NCI-H187 treated with DMSO at 0.1 percent for 48 hours (cell line): ENCODE measurements at regions not wholly inside any gene's neighbourhood (a gene's known extent, or its start where the extent isn't known, plus 50 kb on each side); places are given as distances from the start of the nearest gene placed in this dataset.
"Not testable (repeated sequence)": the region's sequence is repeated elsewhere in the genome, so short reads cannot be mapped to it uniquely, and the experiment has no call there.

Experiments used
- DNase-seq: peaks from one replicate; lab custom pipeline; 2025; lab: John Stamatoyannopoulos, UW

GRCh38 chr2:239654266-239654665 lies 253.4 kb upstream of the HDAC4 start:
- DNase-seq, result no peak

GRCh38 chr2:239651859-239652258 lies 251.0 kb upstream of the HDAC4 start:
- no peak for DNase-seq

- DNase-seq, result no peak
Observed at GRCh38 chr2:239650674-239651073, 249.9 kb upstream of the HDAC4 start.

- no peak for DNase-seq
Observed at GRCh38 chr2:239649309-239649708, 248.5 kb upstream of the HDAC4 start.

GRCh38 chr2:239648607-239649006 lies 247.8 kb upstream of the HDAC4 start:
- no peak for DNase-seq

- DNase-seq, result no peak
Observed at GRCh38 chr2:239647052-239647819, 246.4 kb upstream of the HDAC4 start.

- DNase-seq, result no peak
Observed at GRCh38 chr2:239646184-239646583, 245.4 kb upstream of the HDAC4 start.

- DNase-seq, result not testable (repeated sequence)
Observed at GRCh38 chr2:239644594-239644993, 243.8 kb upstream of the HDAC4 start.

GRCh38 chr2:239644011-239644410 lies 243.2 kb upstream of the HDAC4 start:
- DNase-seq, result no peak

- DNase-seq, result no peak
Observed at GRCh38 chr2:239642406-239643004, 241.7 kb upstream of the HDAC4 start.

GRCh38 chr2:239641904-239642303 lies 241.1 kb upstream of the HDAC4 start:
- DNase-seq, result not testable (repeated sequence)

- DNase-seq, result no peak
Observed at GRCh38 chr2:239640676-239641578, 240.1 kb upstream of the HDAC4 start.

GRCh38 chr2:239640210-239640609 lies 239.4 kb upstream of the HDAC4 start:
- no peak for DNase-seq

GRCh38 chr2:239639421-239640185 lies 238.8 kb upstream of the HDAC4 start:
- no peak for DNase-seq

- DNase-seq, result no peak
Observed at GRCh38 chr2:239638376-239638775, 237.6 kb upstream of the HDAC4 start.

GRCh38 chr2:239636808-239637207 lies 236.0 kb upstream of the HDAC4 start:
- no peak for DNase-seq

GRCh38 chr2:239634769-239635168 lies 233.9 kb upstream of the HDAC4 start:
- DNase-seq, result no peak

- no peak for DNase-seq
Observed at GRCh38 chr2:239630618-239631286, 229.9 kb upstream of the HDAC4 start.

- no peak for DNase-seq
Observed at GRCh38 chr2:239629926-239630617, 229.3 kb upstream of the HDAC4 start.

- no peak for DNase-seq
Observed at GRCh38 chr2:239626961-239627592, 226.3 kb upstream of the HDAC4 start.
